GM21390 (cell line): ENCODE measurements at regions not wholly inside any gene's neighbourhood (a gene's known extent, or its start where the extent isn't known, plus 50 kb on each side); places are given as distances from the start of the nearest gene placed in this dataset.
"Not testable (repeated sequence)": the region's sequence is repeated elsewhere in the genome, so short reads cannot be mapped to it uniquely, and the experiment has no call there.

ENCODE experiments used
- ATAC-seq: cut with Tn5 transposase; IDR thresholded peaks from one replicate; pipeline ENCODE4 v1.9.1; 2021; ENCODE audit not compliant: unreplicated experiment

DNA sequence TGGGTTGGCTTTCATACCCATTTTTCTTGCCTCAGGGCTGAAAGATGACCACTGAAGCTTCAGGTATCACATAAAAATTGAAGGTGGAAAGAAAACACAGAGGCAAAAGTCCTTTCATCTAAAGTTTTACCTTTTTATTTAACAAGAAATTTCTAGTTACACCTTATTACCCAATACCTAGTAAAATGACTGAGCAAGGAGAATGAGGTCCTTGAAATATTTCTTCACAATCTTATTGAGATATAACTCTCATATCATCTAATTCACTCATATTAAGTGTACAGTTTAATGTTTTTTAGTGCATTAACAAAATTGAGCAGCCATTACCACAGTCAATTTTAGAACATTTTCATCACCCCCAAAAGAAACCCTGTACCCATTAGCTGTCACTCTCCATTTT, 112.9 kb upstream of the ADTRP start:
- no peak for ATAC-seq

DNA sequence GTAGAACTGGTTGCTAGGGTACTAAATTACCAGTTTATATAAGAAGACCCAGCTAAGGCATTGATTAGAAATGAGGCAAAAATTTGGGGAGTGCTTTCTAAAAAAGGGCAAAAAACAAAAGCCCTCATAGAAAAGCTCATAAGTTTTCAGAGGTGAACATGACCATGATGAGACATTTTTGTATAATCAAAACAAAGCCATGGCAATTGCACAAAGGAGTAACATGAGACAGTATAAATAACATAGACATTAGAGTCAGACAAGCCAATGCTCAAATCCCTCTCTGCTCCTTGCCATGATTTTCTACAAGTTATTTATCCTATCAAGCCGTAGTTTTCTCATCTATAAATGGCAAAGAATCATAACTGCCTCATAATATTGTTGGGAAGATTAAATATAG, 112.2 kb upstream of the ADTRP start:
- ATAC-seq: no peak

DNA sequence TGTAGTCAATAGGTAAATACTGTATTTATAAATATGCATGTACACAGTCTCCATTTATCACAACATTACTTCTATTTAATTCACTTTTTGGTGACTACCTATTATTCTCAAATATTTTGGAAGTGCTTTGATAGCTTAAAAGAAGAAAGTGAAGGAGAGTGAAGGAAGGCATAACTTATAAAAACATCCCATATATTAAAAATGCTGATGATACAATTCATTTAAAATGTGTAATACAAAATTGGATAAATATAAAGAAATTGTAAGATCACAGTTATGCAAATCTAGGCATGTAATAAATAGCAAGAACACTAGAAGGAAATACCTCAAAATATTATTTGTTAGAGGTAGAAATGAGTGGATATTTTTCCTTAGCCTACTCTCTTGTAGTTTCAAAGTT, 111.6 kb upstream of the ADTRP start:
- ATAC-seq: no peak

DNA sequence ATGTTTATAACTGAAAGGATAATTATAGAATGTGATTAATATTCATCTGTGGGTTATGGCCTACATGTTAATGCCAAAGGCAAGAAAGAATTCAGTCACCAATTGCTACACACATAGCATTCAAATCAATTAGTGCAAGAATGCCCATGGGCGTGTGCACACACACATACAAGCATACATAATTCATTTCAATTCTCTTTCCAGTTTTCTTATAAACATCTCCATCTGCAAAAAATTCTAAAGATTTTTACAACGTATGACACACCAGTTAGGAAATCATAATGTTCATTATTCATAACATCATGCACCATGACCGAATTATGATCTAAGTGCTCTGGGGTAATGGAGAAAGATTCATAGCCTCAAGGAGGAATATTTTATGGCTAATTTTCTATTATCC, 111.0 kb upstream of the ADTRP start:
- ATAC-seq: no peak

DNA sequence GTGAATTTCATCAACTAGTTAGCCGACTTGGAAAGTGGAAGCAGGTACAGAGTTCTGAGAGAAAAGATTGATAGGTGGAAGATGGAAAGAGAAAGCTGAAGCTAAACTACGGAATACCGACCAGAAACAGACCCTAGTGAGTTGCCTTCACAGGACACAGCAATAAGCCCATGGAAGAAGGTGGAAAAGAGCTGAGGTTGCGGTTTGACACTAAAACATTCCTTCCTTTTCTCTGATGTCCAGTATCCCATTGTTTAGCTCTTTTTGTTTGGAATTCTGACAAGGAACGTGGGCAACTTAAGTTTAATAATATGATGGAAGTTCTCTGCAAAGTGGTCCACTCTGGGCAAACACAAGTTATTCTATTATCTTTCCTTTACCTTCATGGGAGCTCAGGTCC, 110.1 kb upstream of the ADTRP start:
- ATAC-seq: no peak

DNA sequence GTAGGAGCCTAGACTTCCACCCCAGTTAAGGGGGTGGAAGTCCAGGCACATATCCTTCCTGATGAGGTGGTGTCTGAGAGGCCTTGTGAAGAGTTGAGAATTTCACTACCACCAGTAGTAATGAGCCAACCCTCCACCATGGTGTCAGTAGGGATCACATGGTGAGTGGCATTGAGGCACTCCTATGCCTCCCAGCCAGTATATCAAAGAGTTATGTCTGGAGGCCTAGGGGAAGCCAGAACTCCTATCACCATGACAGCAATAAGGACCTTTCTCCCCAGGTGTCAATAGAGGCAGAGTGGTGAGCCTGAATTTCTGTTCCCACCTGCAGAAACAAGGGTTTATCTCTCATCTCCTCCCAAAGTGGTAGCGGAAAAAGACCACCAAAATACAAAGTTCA, 106.6 kb upstream of the ADTRP start:
- no peak for ATAC-seq

DNA sequence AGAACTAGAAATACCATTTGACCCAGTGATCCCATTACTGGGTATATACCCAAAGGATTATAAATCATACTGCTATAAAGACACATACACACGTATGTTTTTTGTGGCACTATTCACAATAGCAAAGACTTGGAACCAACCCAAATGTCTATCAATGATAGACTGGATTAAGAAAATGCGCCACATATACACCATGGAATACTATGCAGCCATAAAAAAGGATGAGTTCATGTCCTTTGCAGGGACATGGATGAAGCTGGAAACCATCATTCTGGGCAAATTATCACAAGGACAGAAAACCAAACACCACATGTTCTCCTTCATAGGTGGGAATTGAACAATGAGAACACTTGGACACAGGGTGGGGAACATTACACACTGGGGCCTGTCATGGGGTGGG, 104.9 kb upstream of the ADTRP start:
- not testable (repeated sequence) for ATAC-seq

DNA sequence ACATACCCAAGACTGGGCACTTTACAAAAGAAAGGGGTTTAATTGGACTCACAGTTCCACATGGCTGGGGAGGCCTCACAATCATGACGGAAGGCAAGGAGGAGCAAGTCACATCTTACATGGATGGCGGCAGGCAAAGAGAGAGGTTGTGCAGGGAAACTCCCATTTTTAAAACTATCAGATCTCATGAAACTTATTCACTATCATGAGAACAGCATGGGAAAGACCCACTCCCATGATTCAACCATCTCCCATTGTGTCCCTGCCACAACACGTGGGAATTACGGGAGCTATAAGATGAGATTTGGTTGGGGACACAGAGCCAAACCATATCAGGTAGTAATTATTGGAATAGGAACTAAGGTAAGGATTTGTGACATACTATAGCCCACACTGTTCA, 101.6 kb upstream of the ADTRP start:
- not testable (repeated sequence) for ATAC-seq

DNA sequence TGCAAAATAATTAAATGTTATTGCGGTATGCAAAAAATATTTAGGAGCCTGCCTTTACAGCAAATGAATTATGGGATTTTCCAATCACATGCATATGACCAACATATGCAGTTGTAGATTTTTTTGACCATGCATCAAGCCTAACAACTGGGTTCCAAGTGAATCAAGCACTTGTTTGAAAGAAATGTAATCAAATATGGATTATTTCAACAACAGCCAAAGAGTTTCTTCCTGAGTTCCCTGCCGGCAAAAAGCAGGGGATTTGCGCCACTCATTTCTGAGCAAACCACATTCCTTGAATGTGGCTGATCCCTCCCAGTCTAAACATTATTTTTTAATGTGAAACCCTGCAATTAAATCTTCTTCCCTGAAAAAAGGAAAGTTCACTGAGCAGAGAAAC, 100.1 kb upstream of the ADTRP start:
- no peak for ATAC-seq

DNA sequence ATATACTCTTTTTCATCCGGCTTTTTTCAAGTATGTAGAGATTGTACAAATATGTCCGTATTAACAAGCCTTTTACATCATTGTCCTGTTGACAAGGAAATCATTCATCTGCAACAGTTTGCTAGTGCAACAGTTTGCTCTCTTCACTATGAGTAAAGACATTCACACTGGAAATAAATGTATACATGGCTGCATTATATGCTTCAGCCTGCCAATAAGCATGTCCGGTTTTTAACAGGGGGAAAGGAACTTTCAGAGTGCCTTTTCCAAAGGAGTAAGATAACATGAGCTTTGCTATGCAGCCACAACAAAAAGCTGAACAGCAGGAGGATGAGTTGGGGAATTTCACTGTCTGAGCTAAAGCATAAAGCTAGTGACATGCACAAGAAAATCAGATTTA, 99.4 kb upstream of the ADTRP start:
- ATAC-seq: no peak

DNA sequence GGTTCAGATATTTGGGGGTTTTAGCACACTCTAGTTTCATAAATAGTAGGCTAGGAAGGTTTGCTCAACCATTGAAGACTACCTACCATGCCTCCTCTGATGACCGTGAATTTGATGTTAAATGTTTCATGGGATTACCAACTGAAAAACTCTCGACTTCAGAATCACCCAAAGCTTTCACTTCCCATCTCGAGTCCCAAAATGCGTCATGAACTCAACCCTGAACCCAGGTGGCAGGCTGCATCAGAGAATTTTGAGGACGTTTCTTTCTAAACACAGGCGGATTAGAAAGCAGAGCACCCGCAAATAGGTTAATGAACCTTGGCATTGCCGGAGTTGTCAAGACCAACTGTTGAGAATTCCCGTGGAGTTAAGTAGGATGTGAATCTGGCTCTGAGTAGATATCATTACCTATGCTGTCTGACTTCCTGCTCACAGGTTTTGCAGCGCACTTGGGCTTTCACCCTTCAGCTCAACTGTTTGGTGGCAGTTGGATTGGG, 98.4 kb upstream of the ADTRP start:
- ATAC-seq: peak; percentile 77

DNA sequence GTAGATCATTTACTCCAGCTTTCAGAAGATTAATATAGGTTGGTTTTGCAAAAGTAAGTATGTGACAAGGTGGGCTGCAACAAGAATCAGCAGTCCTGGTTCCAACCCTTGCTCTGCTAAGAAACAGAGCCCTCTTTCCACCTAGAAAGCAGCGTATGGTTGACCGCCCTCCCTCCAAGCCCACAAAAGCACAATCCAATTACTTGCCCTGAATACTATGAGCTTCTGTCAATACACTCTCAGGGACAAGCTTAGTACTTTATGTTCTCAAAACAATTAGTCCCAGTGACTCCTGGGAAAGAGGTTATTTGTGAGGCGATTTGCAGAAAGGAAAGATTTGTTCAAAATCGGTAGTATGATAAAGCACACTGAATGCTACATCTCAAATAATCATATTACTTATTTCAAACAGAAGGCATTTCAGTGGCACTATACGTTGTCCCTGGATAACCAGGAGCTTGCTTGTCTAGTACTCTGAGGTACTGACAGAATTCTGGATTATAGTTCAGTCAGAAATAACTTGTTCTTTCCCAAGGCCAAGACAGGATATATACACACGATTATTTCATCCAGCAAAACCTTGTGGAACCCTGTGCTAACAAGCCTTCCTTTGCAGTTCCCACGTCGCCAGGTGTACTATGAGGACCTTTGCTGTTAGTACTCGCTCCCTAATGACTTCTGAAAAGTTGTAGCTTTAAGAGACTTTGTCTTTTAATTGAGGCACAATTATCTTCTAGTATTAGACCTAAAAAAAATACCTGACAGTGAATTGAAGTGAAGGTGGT, 96.9 kb upstream of the ADTRP start:
- no peak for ATAC-seq

DNA sequence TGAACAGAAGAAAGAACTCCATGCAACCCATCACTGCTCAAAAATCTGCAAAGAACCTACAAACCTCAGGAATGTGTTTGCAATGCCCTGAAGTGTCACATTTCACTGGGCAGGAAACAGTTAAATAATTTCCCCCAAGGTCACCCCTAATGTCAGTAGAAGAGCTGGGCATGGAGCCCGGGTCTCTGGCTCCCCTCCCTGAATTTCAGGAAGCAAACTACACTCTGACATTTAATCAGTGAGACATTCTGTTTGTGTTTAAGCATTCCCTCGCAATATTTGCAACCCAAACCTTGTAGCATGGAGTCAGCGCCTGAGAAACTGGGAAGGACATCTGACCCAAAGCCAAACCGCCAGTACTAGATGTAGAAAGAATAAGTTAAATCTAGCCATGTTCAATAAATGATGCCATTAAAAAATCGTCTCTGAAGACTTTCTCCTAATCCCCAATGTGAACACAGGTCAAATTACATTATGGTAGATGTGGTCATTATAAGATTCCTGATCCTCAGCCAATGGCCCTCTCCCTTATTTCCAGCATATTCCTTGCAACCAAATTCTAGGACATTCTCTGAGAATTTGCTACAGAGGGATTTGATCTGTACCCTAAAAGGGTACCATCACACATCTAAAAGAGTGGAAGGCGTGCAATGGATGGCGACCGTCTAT, 91.2 kb upstream of the ADTRP start:
- no peak for ATAC-seq

DNA sequence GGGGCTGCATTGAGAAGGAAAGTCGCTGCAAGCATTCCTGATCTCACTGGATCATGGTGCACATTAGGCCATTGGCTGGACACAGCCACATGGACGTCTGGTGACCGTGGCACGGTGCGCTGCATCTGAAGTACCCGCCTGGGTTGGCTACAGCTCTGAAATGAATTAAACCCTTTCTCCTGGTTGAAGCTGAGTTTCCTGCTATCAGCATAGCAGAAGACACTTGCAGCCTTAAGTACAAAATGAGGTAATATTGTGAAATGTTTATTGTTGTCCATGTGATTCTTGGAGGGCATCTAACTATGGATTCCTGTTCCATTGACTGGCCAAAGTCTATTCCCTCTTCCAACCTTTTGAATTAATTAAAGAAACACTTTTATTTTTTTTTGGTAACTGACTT, 89.8 kb upstream of the ADTRP start:
- ATAC-seq: no peak

DNA sequence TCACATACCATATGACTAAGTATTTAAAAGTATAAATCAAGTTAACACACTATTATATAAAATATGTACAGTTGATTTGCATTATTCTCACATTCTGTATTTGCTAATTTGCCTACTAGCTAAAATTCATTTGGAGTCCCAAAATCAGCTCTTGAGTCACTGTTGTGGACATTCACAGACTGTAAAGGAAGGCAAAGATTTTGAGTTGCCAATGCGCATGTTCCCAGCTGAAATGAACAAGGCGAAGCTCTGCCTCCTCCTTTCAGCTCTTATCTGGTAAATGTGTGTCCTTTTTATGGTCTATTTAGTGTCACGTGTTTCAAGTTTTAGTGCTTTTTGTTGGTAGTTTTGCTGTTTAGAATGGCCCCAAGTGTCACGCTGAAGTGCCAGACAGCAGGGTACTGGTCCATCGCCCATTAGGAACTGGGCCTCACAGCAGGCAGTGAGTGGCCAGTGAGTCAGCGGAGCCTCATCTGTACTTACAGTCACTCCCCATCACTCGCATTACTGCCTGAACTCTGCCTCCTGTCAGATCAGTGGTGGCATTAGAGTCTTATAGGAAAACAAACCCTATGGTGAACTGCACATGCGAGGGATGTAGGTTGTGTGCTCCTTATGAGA, 87.2 kb upstream of the ADTRP start:
- no peak for ATAC-seq

DNA sequence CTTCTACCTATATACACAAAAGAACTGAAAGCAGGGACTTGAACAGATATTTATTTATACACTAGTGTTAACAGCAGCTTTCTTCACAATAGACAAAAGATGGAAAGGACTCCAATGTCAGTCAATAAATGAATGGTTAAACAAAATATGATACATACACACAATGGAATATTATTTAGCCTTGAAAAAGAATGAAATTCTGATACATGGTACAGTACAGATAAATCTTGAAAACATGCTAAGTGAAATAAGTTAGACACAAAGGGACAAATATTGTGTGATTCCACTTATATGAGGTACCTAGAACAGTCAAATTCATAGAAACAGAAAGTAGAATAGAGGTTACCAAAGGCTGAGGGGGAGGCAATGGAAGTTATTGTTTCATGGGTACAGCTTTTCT, 79.8 kb upstream of the ADTRP start:
- no peak for ATAC-seq

DNA sequence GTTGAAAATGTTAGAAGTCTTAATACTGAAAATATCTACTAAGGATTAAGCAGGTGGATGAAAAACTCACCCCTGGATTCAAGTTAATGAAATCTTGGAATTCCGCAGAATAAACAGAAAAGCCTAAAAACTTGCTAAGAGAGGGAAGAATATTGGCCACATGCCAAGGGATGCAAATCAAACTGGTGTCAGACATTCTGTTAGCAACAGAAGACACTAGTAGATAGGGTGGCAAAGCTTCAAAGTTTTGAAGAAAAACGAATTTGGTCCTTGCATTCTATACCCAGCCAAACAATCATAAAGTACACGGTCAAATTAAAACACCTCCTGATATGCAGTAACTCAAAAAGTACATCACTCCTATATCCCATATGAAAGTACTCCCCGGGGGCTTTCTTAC, 77.1 kb upstream of the ADTRP start:
- ATAC-seq: no peak

DNA sequence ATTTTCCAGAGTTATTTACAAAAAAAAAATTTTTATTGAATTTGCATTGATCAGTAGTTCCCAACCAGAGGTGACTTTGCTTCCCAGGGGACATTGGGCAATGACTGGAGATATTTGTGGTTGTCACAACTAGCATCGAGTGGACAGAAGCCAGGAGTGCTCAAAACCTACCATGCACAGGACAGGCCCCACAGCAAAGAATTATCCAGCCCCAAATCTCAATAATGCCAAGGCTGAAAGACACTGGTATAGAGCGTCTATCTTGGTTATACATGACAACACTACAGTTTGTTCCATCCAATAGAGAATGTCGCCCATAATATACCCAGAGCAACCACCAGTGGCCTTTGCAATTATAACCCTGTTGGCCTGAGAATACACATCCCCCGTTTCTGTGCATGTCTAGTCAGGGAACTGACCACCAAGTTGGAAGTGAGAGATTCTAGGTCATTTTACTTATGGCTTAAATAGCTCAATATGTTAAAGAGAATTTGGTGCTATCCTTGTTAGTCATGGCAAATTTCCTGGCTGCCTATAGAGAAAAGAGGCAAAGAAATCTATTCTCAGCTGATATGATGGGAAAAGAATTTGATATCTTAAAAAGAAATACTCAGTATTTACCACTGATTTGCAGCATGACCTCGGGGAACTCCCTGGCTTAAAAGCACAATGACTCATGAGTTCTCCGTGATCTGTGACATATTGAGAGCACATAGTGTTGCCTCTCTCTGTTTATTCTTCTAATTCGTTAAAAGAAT, 76.0 kb upstream of the ADTRP start:
- no peak for ATAC-seq

DNA sequence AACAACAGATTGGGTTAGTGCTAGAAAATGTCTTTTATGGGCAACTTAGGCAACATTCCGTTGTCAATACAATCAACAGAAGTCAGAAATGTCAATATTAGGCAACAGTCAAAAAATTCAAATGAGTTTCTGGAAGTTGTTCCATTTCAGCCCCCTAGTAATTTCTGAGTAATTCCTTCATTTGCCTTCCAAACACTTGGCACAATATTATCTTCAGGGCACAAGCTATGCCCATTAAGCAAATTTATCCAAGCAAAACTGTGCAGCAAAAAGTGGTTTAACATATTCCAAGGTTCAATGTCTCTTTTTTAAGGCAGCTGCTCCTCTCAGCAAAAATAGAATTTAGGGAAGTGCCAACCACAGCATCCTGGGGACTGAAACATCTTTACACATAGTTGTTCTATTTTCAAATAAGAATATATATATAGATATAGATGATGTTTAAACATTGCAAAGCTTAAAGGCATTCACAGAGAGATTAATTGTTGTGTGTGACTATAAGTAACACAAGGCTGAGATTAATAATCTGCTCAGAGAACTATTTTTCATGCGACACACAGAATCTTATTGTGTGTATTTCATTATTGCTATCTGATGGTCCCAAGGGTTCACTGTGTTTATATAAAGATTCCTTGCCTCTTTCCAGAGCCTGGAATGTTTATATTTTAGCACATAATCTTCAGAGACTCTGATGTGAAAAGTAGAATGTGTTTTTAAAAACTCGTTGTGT, 75.2 kb upstream of the ADTRP start:
- no peak for ATAC-seq

DNA sequence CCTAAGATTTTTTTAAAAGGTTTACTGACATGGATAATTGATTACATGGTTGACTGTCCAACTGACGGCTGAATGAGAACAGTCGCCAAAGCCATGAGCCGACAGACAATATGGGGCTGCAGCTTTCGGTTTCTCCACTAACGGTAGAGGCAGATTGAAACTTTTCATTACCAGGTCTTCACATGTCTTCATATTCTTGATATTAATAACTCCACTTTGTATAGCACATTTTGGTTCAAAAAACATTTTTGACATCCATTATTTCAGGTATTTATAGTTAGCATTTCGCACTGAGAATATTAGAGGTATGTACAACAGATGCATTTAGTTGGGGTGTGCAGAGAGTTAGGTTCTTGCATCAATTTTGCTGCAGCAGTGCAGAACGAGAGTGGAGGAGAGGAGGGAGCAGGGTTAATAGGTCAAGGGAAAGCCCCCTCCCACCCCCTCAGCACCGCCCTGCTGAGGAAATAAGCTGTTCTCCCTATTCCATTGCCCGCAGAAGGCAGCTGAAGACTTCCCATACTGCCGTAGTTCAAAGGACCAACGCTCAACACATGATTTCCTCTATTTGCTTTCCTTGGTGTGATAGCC, 73.6 kb upstream of the ADTRP start:
- ATAC-seq: no peak
